Fibroblast of skin of back (primary cell): ENCODE measurements at regions not wholly inside any gene's neighbourhood (a gene's known extent, or its start where the extent isn't known, plus 50 kb on each side); places are given as distances from the start of the nearest gene placed in this dataset.

Experiments
- DNase-seq: peaks from one replicate; pipeline ENCODE4 v3.0.0-alpha.2; 2013

- DNase-seq = no peak
Measured at GRCh38 chr9:82558346-82558745, 504.6 kb downstream of the RASEF start.

GRCh38 chr9:82558855-82559630 lies 503.9 kb downstream of the RASEF start:
- no peak for DNase-seq

DNA sequence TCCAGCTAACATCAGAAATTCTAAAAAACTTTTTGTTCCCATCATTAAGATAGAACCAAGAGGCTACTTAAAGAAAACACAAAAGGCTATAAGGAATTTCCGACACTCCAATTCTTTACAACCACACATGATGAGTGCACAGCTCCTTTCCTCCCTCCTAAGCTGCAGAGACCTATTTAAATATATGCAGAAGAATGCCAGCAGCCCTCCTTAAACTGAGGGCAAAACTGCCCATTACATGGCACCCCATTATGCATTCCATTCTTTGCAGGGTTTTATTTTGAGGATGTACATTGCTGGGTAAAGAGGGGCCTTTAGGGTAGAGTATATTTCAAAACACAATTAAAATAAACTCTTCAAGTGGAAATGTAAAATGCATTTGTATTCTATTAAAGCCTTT lies 502.9 kb downstream of the RASEF start:
- no peak for DNase-seq

- no peak for DNase-seq
Measured at GRCh38 chr9:82560457-82560904, 502.5 kb downstream of the RASEF start.

DNA sequence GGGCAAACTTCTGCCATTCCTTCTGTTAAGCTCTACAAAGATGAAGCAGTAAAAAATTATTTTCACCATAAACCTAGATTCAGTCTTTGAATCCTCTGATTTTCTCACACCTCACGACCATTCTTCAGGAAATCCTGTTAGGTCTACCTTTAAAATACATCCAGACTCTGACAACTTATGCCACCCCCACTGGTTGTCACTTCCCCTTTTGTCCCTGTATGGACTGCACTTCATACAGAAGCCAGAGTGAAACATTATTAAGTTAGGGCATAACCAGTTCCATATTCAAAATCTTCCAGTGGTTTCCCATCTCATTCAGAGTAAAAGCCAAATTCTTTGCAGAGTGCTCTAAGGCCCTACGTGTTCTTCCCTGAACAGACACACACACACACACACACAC lies 499.8 kb downstream of the RASEF start:
- no peak for DNase-seq

DNA sequence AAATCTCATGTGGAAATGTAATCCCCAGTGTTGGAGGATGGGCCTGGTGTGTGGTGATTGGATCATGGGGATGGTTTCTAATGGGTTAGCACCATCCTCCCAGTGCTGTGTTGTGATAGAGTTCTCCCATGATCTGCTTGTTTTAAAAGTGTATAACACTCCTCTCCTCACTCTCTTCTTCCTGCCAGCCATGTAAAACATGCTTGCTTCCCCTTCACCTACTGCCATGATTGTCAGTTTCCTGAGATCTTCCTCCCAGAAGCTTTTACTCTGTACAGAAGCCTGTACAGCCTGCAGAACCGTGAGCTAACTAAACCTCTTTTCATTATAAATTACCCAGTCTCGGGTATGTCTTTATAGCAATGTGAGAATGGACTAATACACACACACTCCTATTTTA lies 499.1 kb downstream of the RASEF start:
- no peak for DNase-seq

GRCh38 chr9:82565188-82565969 lies 497.6 kb downstream of the RASEF start:
- no peak for DNase-seq

- no peak for DNase-seq
Measured at GRCh38 chr9:82567953-82568352, 495.0 kb downstream of the RASEF start.

DNA sequence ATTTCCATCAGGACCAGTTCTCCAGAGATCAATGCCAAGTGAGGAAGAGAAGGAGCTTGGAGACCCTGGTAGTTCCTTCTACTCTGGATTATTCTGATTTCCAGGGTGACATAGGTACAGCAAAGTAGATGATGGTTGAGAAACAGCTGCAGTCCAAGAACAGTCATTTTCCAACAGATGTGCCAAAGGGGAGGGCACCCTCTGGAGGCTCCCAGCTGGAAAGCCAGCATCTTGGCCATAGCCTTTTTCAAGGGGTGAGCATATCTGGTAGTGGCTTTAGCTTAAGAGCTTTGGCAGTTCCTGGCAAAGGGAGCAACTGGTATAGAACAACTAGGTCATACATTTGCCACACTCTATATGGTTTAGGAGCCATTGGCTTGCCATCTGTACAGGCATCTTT lies 492.7 kb downstream of the RASEF start:
- DNase-seq = no peak

GRCh38 chr9:82571540-82571939 lies 491.4 kb downstream of the RASEF start:
- no peak for DNase-seq

- no peak for DNase-seq
Measured at GRCh38 chr9:82572146-82572545, 490.8 kb downstream of the RASEF start.

DNA sequence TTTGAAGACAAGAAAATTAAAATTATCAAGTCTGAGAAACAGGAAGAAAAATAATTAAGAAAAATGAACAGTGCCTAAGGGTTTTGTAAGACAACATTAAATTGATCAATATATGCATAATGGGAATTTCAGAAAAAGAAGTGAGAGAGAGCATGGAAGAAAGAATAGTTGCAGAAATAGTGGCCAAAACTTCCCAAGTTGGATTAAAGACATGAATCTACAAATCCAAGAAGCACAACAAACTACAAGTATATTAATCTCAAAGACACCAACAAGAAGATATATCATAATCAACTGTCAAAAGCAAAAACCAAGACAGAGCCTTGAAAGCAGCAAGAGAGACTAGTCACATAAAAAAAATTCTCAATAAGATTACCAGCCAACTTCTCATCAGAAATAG lies 488.0 kb downstream of the RASEF start:
- DNase-seq = no peak

DNA sequence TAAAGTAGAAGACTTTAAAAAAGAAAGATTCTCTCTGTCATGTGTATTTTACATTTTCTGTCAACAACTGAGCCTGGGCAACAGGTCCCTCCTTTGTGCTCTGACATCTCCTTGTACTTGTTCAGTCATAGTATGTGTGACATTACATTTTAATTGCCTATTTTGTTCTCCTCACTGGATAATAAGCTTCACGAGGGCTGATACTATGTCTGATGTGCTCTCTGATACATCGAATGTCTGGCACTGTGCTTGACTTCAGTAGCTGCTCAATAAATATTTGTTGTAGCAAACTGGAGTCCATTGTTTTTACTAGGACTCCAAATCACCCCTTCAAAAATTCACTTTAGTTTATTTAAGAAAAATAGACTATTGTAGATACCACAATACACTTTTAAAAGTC lies 482.0 kb downstream of the RASEF start:
- no peak for DNase-seq

DNA sequence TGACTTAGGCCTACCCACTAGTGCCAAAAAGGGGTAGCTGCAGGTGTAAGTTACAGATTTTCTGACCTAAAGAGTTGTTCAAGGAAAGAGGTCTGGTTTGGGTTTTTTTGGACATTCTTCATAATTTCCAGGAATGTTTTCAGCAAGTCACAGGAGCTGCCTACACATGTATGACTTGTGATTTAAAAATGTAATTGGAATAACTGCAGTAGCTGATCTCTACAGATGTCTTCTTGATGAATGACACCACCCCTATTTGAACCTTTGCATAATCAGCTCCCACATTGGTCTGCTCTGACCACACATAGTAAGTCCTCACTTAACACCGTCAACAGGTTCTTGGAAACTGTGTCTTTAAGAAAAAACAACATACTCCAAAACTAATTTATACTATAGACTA lies 481.4 kb downstream of the RASEF start:
- no peak for DNase-seq

DNA sequence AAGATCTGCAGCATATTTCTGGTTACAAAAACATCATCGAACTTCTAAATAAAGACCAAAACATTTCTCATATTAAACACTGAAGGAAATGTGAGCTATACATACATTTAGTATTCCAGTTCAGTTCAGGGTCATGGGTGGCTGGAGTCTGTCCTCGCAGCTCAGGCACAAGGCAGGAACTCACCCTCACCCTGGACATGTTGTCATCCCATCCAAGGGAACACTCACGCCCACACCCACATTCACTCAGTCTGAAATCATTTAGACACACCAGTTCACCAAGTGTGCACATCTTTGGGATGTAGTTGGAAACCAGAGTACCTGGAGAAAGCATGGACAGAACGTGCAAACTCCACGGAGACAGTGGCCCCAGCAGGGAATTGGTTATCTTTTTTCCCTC lies 481.0 kb downstream of the RASEF start:
- no peak for DNase-seq

GRCh38 chr9:82582693-82583092 lies 480.2 kb downstream of the RASEF start:
- DNase-seq = no peak

- no peak for DNase-seq
Measured at GRCh38 chr9:82583524-82583923, 479.4 kb downstream of the RASEF start.

DNA sequence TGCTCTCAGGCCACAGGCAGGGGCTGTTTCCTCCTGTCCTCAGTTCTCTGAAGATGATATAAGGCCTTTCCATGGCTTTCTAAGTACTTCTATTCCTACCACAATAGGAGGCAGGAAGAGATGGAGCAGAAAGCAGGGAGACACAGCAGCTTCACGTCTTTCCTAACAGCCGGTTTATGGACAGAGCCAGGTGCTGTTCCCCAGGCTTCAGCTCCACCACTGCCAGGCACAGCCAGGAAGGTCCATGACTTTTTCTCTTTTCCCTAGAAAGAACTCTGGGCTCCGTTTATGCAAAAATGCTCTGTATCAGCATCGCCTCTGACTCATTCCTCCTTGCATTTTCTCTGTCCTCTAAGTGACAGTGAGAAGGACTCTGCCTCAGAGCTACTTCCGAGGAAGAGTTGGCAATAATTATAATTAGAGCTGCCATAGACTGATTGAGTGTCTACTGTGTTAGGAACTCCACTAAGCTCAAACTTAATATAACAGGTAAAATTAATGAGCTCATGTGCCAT lies 478.5 kb downstream of the RASEF start:
- no peak for DNase-seq

DNA sequence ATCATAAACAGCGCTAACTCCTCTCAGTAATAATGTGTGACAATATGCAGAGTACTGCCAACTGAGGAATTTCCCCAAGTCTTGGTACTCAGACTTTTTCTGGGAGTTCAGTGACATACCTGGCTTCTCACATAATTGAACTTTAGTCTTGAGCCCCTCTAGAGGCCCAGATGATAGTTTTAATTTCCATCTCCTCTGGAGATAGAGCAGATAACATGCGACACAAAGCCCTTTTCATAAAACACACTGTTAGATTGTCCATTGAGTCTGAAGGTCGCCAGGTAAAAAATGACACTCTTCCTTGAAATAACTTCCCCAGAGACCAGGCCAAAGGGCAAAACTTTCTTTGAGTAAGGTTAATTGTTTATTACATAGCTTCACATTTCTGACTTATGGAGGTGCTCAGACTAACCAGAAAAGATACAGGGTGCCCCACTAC lies 476.0 kb downstream of the RASEF start:
- DNase-seq = no peak

DNA sequence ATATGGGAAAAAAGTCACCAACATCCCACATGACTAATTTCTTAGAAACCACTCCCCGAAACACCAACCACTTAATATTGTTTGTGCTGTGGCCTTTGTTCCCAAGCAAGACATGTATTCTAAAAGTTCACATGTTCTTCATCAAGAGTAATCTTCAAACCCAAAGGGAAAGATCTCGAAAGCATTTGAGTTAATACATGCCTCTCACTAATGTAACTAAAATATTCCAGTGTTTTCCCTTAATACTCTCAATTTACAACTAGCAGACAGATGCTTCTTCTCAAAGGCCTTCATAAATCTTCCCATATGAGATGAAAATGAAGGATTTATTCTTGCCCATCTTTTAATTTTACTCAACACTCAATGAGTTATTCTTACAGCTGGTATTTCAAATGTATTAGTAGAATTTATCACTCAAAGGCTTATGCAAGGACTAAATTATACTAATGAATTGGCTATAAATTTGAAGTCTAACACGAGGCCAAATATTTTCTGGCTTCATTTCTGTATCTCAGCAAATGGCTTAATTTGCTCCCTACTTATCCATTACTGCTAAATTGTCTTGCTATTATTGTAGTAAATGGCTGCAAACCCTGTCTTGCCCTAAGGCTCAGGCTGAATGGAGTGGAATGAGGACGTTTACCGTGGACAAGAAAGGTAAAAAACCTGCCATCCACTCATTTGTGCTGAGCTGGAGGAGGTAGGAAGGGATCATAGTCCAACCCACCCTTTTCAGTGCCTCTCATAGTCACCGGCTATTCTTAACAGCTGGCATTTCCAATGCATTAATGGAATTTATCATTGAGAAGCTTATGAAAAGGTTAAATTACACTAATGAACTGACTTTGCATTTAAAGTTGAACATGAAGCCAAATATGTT lies 474.4 kb downstream of the RASEF start:
- no peak for DNase-seq

DNA sequence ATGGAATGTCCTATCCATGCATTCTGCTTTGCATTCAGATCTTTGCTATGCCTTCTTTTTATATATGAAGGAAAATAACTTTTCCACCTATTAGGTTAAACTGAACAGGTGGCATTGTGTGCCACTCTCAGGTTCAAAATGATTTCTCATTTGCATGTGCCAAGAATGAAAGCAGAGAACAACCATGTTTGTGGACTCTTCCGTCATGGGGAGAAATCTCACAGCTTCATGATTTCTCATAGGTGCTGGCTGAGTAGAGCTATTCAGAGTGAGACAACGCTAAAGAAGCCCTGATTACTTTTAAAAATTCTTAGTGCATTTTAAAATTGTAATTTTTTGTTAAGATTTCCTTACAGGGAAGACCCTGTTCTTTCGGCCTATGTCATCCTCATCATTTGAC lies 472.1 kb downstream of the RASEF start:
- DNase-seq = no peak

DNA sequence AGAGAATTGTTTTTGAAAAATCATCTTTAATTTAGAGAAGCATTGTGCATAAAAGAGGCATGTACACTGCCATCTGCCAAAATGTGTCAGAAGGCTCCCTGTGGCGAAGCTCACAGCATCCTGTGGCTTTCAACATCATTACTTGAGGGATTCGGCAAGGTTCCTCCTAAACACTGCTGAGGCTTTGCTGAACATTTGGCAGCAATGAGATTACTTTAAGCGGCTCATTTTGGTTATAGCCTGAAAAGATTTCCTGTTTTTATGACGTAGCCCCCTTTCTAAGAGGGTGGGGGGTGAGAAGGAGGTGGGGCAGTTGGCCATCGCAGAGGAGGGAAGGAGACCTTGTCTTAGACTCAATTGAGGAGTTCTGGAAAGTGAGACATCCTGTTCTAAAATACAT lies 469.4 kb downstream of the RASEF start:
- DNase-seq = peak; percentile 33
